Neuronal stem cell (in vitro differentiated cells): ENCODE measurements at regions not wholly inside any gene's neighbourhood (a gene's known extent, or its start where the extent isn't known, plus 50 kb on each side); places are given as distances from the start of the nearest gene placed in this dataset.
"Not testable (repeated sequence)": the region's sequence is repeated elsewhere in the genome, so short reads cannot be mapped to it uniquely, and the experiment has no call there.

Experiments used
- DNase-seq: peaks from one replicate; pipeline ENCODE4 v3.0.0-alpha.2; 2013; ENCODE audit warnings: low spot score
- H2AFZ ChIP-seq: one replicate; pipeline ENCODE4 v1.6.1; 2013; ENCODE audit warnings: mild to moderate bottlenecking, low read length, inconsistent platforms
- H2AK5ac ChIP-seq: 2 replicates; pipeline ENCODE4 v1.6.1; 2013; ENCODE audit warnings: low read depth, mild to moderate bottlenecking, inconsistent platforms, low read length, moderate library complexity, mixed read lengths
- H2BK120ac ChIP-seq: 2 replicates; pipeline ENCODE4 v1.6.1; 2013; ENCODE audit warnings: low read depth, mild to moderate bottlenecking, inconsistent platforms, low read length, moderate library complexity, mixed read lengths
- H2BK12ac ChIP-seq: one replicate; pipeline ENCODE4 v1.6.1; 2013; ENCODE audit warnings: low read length, inconsistent platforms
- H2BK15ac ChIP-seq: 2 replicates; pipeline ENCODE4 v1.6.1; 2013; ENCODE audit warnings: mild to moderate bottlenecking, low read length, inconsistent platforms, mixed read lengths
- H2BK5ac ChIP-seq: one replicate; pipeline ENCODE4 v1.6.1; 2013; ENCODE audit warnings: inconsistent platforms, mild to moderate bottlenecking, low read length, moderate library complexity
- H3K14ac ChIP-seq: one replicate; pipeline ENCODE4 v1.6.1; 2013; ENCODE audit warnings: low read length, inconsistent platforms
- H3K18ac ChIP-seq: 2 replicates; pipeline ENCODE4 v1.6.1; 2013; ENCODE audit warnings: low read length, inconsistent platforms
- H3K23ac ChIP-seq: 2 replicates; pipeline ENCODE4 v1.6.1; 2013; ENCODE audit warnings: low read depth, mild to moderate bottlenecking, mixed read lengths, low read length, inconsistent platforms; ENCODE audit not compliant: poor library complexity
- H3K27ac ChIP-seq: replicated peaks from 3 replicates; pipeline ENCODE4 v1.5.1; 2013; ENCODE audit warnings: low read length, inconsistent platforms
- H3K27me3 ChIP-seq, 3 experiments: 2 replicates each; pipeline ENCODE4 v1.6.1; 2013; ENCODE audit warnings: low read length in 3 of 3, mild to moderate bottlenecking in 2 of 3, inconsistent platforms in 1 of 3, low read depth in 1 of 3, mixed read lengths in 1 of 3, moderate library complexity in 1 of 3; ENCODE audit not compliant: control insufficient read depth in 3 of 3, insufficient read depth in 3 of 3
- H3K36me3 ChIP-seq, 2 donors: replicated peaks in 1 of 2; 2 replicates each; pipeline ENCODE4 v1.6.1; 2013; ENCODE audit warnings: low read length in 2 of 2; ENCODE audit not compliant: control insufficient read depth in 2 of 2, insufficient read depth in 2 of 2
- H3K4ac ChIP-seq: 2 replicates; pipeline ENCODE4 v1.6.1; 2013; ENCODE audit warnings: inconsistent platforms, mild to moderate bottlenecking, low read length, moderate library complexity
- H3K4me1 ChIP-seq, 2 donors: 1 replicate in 1 of 2; 2 replicates in 1 of 2; pipeline ENCODE4 v1.6.1; 2013; ENCODE audit warnings: low read length in 2 of 2, low read depth in 1 of 2; ENCODE audit not compliant: control insufficient read depth in 2 of 2, insufficient read depth in 1 of 2
- H3K4me2 ChIP-seq: one replicate; pipeline ENCODE4 v1.6.1; 2013; ENCODE audit warnings: mild to moderate bottlenecking, low read length, inconsistent platforms; ENCODE audit not compliant: insufficient read depth, poor library complexity, severe bottlenecking
- H3K4me3 ChIP-seq, 2 donors: 2 replicates each; pipeline ENCODE4 v1.5.1; 2013; ENCODE audit warnings: low read length in 2 of 2, mild to moderate bottlenecking in 2 of 2, inconsistent platforms in 1 of 2, moderate library complexity in 1 of 2
- H3K79me1 ChIP-seq: one replicate; pipeline ENCODE4 v1.6.1; 2013; ENCODE audit warnings: low read depth, mild to moderate bottlenecking, inconsistent platforms, low read length, moderate library complexity
- H3K9ac ChIP-seq: one replicate; pipeline ENCODE4 v1.6.1; 2013; ENCODE audit warnings: mild to moderate bottlenecking, low read depth, low read length, inconsistent platforms; ENCODE audit not compliant: poor library complexity
- H3K9me3 ChIP-seq, 2 donors: replicated peaks in 1 of 2; 2 replicates each; pipeline versions ENCODE3 to v1.6.1; 2013; ENCODE audit warnings: low read length in 2 of 2, mild to moderate bottlenecking in 2 of 2, inconsistent platforms in 1 of 2, low read depth in 1 of 2, mixed read lengths in 1 of 2, moderate library complexity in 1 of 2; ENCODE audit not compliant: control insufficient read depth in 2 of 2, insufficient read depth in 1 of 2
- H4K8ac ChIP-seq: one replicate; pipeline ENCODE4 v1.6.1; 2013; ENCODE audit warnings: low read depth, mild to moderate bottlenecking, inconsistent platforms, low read length, moderate library complexity
- H4K91ac ChIP-seq: one replicate; pipeline ENCODE4 v1.6.1; 2013; ENCODE audit warnings: low read length, low read depth, mild to moderate bottlenecking, inconsistent platforms; ENCODE audit not compliant: poor library complexity
- WGBS, 2 donors: extraction: QIAGEN DNeasy Blood & Tissue Kit; methylation state at CpG; one replicate each; pipeline ENCODE4 v1.1.7; 2013; ENCODE audit warnings: missing lambda C conversion rate in 2 of 2, mixed read lengths in 1 of 2; ENCODE audit not compliant: insufficient read length in 2 of 2, insufficient replicate concordance in 1 of 2; ENCODE audit errors: extremely low coverage in 2 of 2; 5-methylcytosine and 5-hydroxymethylcytosine counted together

GRCh38 chr4:49578899-49579298 lies 592.8 kb downstream of the CWH43 start:
- H3K4me1 ChIP-seq: not testable (repeated sequence)

DNA sequence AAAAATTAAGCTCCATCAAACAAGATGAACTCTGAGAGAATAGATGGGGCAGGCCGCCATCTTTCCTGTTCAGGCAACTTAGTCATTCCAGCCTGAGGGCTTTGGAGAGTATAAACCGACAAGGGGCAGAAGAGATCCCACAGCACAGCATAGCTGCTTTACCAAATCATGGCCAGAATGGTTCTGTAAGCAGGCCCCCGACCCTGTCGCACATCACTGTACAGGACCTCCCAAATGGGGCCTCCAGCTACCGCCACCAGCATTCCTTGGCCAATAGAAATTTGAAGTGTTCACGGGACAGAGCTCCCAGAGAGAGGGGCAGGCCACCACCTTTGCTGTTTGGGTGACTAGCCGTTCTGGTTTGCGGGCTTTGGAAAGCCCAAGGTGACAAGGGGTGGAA lies 594.1 kb downstream of the CWH43 start:
- H3K27ac ChIP-seq, H3K36me3 ChIP-seq, H3K79me1 ChIP-seq, H3K9ac ChIP-seq, H3K4me2 ChIP-seq, H2BK15ac ChIP-seq, H3K23ac ChIP-seq, H2BK5ac ChIP-seq, H3K4me1 ChIP-seq, H2AFZ ChIP-seq, H2BK120ac ChIP-seq, H3K4me3 ChIP-seq, H4K8ac ChIP-seq, H3K27me3 ChIP-seq, DNase-seq, H3K9me3 ChIP-seq, H4K91ac ChIP-seq, H3K14ac ChIP-seq, H2BK12ac ChIP-seq, H2AK5ac ChIP-seq, H3K4ac ChIP-seq, H3K18ac ChIP-seq: not testable (repeated sequence)
- WGBS, 2 donors: no CpG with 5 or more reads among the region's 8 CpGs

More at GRCh38 chr4:49578899-49579298, 592.8 kb downstream of the CWH43 start:
- H2AK5ac ChIP-seq, H3K23ac ChIP-seq, H2AFZ ChIP-seq, H3K36me3 ChIP-seq, H3K79me1 ChIP-seq, H3K14ac ChIP-seq, H2BK12ac ChIP-seq, H3K27ac ChIP-seq, H3K4me3 ChIP-seq, DNase-seq, H3K18ac ChIP-seq, H2BK15ac ChIP-seq, H3K9ac ChIP-seq, H3K9me3 ChIP-seq, H3K4ac ChIP-seq, H2BK5ac ChIP-seq, H3K4me2 ChIP-seq, H2BK120ac ChIP-seq, H4K8ac ChIP-seq, H4K91ac ChIP-seq, H3K27me3 ChIP-seq: not testable (repeated sequence)
- WGBS, 2 donors: no CpG with 5 or more reads among the region's 2 CpGs

GRCh38 chr4:49588401-49588800 lies 602.3 kb downstream of the CWH43 start:
- not testable (repeated sequence) for H3K9ac ChIP-seq, H4K8ac ChIP-seq, H3K4me2 ChIP-seq, H3K9me3 ChIP-seq, H2BK5ac ChIP-seq, H2BK120ac ChIP-seq, H2AK5ac ChIP-seq, H3K79me1 ChIP-seq, DNase-seq, H3K4ac ChIP-seq, H2BK15ac ChIP-seq, H3K27me3 ChIP-seq, H2BK12ac ChIP-seq, H3K18ac ChIP-seq, H2AFZ ChIP-seq, H3K23ac ChIP-seq, H3K27ac ChIP-seq, H3K36me3 ChIP-seq, H3K14ac ChIP-seq, H4K91ac ChIP-seq, H3K4me1 ChIP-seq, H3K4me3 ChIP-seq
- no CpG with 5 or more reads among the region's 7 CpGs for WGBS, 2 donors

GRCh38 chr4:49618436-49618835 lies 632.4 kb downstream of the CWH43 start:
- not testable (repeated sequence) for H3K18ac ChIP-seq, H2BK12ac ChIP-seq, H2AFZ ChIP-seq, H3K4ac ChIP-seq, H3K4me2 ChIP-seq, H3K27ac ChIP-seq, H3K9ac ChIP-seq, H3K9me3 ChIP-seq, H3K23ac ChIP-seq, H3K4me3 ChIP-seq, H3K27me3 ChIP-seq, H4K8ac ChIP-seq, H2BK120ac ChIP-seq, H2BK5ac ChIP-seq, H2BK15ac ChIP-seq, DNase-seq, H4K91ac ChIP-seq, H3K4me1 ChIP-seq, H3K36me3 ChIP-seq, H2AK5ac ChIP-seq, H3K14ac ChIP-seq, H3K79me1 ChIP-seq
- no CpG with 5 or more reads among the region's 12 CpGs for WGBS, 2 donors
